ENCODE measurements at regions not wholly inside any gene's neighbourhood (a gene's known extent, or its start where the extent isn't known, plus 50 kb on each side); places are given as distances from the start of the nearest gene placed in this dataset.

DNA sequence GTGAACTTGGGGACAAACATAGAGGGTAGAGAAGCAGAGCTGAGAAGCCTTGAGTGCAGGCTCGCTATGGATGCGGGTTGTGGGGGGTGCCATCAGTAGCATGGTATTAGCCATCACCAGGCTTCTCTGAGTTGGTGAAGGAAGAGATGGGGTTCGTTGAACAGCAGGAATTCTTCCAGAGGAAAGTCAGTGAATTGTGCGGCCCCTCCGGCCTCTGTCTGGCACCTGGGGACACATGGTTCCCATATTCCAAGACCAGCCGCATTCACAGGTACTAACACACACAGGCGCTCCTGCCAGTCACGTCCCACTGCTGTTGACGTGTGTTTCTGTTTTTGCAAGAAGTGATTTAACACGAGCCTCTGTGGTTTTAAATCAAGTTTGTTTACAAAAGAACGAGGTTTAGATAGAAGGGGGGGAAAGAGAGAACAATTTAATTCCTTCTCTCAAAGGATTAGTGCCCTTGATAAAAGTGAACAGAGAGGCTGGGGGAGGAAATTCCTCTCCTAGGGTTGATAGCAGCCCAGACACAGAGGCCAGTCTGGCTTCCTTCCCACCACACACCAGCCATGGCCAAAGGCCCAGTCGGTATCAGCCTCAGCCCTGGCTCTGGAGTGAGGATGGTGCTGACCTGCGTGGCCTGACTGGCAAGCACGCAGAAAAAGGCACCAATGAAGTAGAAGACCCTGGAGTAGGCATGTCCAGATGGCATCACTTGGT, 252.6 kb upstream of the IGFBP3 start:
- no peak for DNase-seq

- DNase-seq = no peak
Observed at GRCh38 chr7:46170792-46171191, 249.7 kb upstream of the IGFBP3 start.

- DNase-seq = no peak
Observed at GRCh38 chr7:46170021-46170420, 248.9 kb upstream of the IGFBP3 start.

- no peak for DNase-seq
Observed at GRCh38 chr7:46169384-46169755, 248.3 kb upstream of the IGFBP3 start.

GRCh38 chr7:46168671-46169383, 247.8 kb upstream of the IGFBP3 start:
- DNase-seq = no peak

DNA sequence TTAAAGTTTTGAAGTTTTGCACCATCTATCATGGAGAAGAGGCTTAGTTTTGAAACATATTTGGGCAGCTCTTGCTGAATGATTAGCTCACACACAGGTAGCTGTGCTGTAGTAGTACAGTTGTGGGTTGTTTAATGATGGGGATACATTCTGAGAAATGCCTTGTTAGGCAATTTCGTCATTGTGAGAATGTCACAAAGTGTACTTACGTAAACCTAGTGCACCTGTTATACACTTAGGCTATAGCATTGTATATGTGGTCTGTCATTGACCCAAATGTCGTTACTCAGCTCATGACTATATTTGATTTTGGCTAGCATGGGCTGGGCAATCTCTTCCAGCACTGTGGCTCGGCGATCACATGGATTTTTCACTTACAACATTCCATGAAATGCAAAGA, 247.2 kb upstream of the IGFBP3 start:
- no peak for DNase-seq

DNA sequence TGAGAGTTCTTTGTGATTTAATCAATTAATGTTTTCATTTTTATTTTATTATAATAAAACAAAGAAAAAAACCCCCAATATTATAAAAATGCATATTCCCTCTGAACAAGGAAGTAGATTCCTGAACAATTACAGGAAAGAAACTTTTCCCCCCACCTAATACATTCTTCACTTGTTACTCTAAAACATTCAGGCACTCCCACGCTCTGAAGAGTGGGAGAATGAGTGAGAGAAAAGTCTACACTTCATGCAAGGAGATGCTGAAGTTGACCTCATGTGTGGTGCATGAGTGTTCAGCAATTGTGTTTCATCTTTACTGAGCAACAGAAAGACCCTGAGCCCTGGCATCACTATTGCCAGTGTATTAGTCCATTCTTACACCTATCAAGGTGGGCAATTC, 244.2 kb upstream of the IGFBP3 start:
- no peak for DNase-seq

GRCh38 chr7:46164629-46165028, 243.6 kb upstream of the IGFBP3 start:
- DNase-seq = no peak

GRCh38 chr7:46163246-46163645, 242.2 kb upstream of the IGFBP3 start:
- peak; percentile 41 for DNase-seq

DNA sequence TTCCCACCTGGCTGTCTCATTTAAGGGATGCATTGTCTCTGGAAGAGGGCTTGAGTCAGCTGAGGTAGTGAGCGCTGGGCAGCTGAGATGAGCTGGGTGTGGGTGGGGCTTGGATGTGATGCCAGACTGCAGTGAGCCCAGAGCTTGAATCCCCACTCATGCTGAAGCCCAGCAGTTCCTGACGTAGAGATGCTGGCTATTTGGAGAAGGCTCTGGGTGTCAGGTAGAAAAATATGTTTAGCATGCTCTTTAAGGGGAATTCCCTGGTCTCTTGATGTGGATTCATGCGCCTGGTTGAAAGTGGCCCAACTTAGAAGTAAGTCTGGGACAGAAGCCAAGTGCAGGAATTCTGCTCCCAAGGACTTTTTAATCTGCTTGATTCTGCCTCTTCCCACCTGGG, 241.5 kb upstream of the IGFBP3 start:
- DNase-seq = no peak

DNA sequence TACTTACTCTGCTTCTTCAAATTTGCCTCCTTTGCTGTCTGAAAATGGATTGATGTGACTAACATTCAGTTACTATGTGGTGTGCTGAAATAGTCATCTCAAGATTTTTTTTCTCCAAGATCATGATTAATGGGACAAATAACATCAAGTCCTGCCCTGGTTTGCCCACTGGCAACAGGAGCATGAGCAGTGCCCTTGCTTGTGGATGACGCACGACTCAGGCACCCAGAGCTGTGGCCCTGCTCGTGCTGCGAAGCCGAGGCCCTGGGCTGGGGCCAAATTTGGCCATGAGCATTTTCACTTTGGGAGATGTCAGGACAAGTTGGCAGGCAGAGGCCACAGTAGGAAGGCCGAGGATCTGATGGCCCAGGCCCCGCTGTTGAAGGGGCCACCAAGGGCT, 239.8 kb upstream of the IGFBP3 start:
- no peak for DNase-seq

GRCh38 chr7:46157931-46158330, 236.9 kb upstream of the IGFBP3 start:
- no peak for DNase-seq

GRCh38 chr7:46157404-46157803, 236.3 kb upstream of the IGFBP3 start:
- DNase-seq = no peak

GRCh38 chr7:46156853-46157252, 235.8 kb upstream of the IGFBP3 start:
- no peak for DNase-seq

GRCh38 chr7:46156086-46156485, 235.0 kb upstream of the IGFBP3 start:
- no peak for DNase-seq

DNA sequence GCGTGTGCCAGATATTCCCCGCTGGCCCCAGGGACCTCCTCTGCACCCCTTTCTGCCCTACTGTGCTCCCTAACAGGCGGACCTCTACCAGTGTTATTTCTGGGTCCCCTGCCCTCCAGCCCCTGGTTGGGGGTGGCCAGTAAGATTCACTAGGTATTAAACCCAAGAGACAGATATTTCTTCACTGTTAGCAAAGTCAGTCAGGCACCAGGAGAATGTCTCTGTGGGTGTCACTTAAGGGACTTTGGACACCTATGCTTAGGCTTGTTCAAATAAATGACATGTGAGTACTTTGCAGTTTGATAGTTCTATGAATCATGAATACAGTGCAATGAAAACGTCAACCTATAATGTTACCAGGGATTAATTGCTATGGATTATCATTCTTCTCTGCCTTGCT, 234.3 kb upstream of the IGFBP3 start:
- no peak for DNase-seq

- no peak for DNase-seq
Observed at GRCh38 chr7:46153951-46154787, 233.1 kb upstream of the IGFBP3 start.

DNA sequence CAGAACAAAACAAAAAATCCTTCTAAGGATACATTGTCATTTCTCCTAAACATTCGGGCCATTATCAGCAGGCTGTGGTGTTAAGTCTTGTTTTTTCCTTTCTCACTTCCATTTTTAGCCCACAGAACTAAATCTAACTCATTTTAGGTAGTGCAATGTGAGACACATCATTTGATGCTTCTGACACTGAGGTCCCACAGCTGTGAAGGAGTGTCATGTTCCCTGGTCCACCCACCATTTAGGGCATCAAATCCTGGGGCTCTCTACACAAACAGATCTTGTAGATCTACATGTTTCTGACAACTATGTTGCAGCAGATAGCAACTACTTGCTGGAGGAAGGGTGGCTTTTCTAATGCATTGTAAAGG, 232.5 kb upstream of the IGFBP3 start:
- no peak for DNase-seq

- no peak for DNase-seq
Observed at GRCh38 chr7:46152696-46153095, 231.6 kb upstream of the IGFBP3 start.

GRCh38 chr7:46150721-46151120, 229.6 kb upstream of the IGFBP3 start:
- DNase-seq = no peak

DNA sequence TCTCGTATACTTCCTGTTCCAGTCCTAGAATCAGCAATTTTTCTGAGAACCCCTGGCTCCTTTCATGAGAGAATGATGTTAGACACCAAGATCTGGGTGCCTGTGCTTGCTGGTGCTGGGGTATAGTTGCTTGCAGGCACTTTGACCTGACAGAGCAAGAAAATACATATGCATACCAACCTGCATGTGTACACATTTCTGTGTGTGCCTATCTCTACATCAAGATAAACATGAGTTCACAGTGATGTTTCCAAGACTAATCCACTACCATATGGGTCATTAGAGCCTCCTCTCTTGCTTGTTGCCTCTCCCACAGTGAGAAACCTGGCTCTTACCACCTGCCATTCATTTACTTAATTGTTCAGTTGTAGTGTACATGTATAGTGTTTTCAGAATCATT, 229.1 kb upstream of the IGFBP3 start:
- DNase-seq = no peak

- no peak for DNase-seq
Observed at GRCh38 chr7:46147871-46148270, 226.8 kb upstream of the IGFBP3 start.

DNA sequence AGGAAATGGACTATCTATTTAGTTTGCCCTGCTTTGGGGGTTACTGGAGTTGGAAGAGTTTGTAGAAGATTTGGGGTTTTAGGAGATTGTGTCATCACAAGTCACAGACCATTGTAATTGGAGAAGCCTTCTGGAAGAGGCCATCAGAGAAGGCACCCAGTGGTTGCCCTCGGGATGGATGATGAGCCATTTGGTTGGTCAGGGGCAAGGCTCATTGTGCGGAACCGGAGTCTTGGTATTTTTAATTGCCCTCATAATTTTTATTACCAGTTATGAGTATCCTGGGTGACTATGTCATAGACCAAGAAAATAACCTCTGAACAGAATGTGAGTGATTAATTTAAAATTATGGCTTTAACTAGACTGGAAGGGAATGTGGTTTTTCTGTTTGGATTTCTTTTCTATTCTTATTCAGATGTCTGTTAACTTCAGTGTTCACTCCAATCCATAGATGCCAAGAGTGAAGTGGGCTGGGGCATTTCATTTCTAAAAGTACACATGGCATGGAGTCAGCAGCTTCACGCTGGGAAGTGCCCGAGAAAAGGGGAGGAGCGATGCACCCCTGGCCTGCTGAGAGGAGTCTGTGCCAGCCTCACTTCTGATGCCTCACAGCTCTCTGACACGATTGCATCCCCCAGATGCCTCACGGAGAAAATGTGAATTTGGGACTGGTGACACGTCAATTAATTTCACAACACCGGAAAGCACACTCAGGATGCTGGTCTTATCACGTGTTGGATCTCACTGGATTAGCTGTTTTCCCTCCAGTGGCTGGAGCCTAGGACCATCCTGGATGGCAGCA, 225.6 kb upstream of the IGFBP3 start:
- DNase-seq = no peak
